PC-9 (cell line): ENCODE measurements at regions not wholly inside any gene's neighbourhood (a gene's known extent, or its start where the extent isn't known, plus 50 kb on each side); places are given as distances from the start of the nearest gene placed in this dataset.

Experiments used
- CTCF ChIP-seq: fragments of 200-600 bp; sonication (generic); conservative IDR thresholded peaks from 2 replicates; pipeline ENCODE4 v1.6.1; 2017; ENCODE audit warnings: mixed run types, antibody characterized with exemption, mild to moderate bottlenecking, moderate library complexity
- EZH2 ChIP-seq: fragments of 200-600 bp; sonication (generic); IDR thresholded peaks from 2 replicates; pipeline ENCODE4 v1.8.0; 2017; ENCODE audit warnings: antibody characterized with exemption, low read depth

- no peak for TF ChIP-seq CTCF
- TF ChIP-seq EZH2: no peak
Observed at GRCh38 chr2:187915810-187916209, 361.6 kb upstream of the TFPI start.
